Liver (tissue), 7 donors: ENCODE measurements at regions not wholly inside any gene's neighbourhood (a gene's known extent, or its start where the extent isn't known, plus 50 kb on each side); places are given as distances from the start of the nearest gene placed in this dataset.

ENCODE experiments used
- DNase-seq: peaks from one replicate; pipeline ENCODE4 v3.0.0-alpha.2; 2017; ENCODE audit warnings: low spot score
- H3K27ac ChIP-seq, 2 donors: one replicate each; pipeline ENCODE4 v1.7.0; 2013; ENCODE audit warnings: inconsistent platforms in 2 of 2, low read length in 2 of 2, control low read depth in 1 of 2, low read depth in 1 of 2, mild to moderate bottlenecking in 1 of 2
- H3K27me3 ChIP-seq, 4 donors: one replicate each; pipeline versions ENCODE4 v1.6.1 to v1.7.0; 2013; ENCODE audit warnings: low read length in 3 of 4, inconsistent platforms in 1 of 4, mild to moderate bottlenecking in 1 of 4, moderate library complexity in 1 of 4; ENCODE audit not compliant: control insufficient read depth in 4 of 4, insufficient read depth in 4 of 4
- H3K36me3 ChIP-seq, 4 donors: one replicate each; pipeline versions ENCODE4 v1.6.1 to v1.7.0; 2013; ENCODE audit warnings: low read length in 3 of 4, mild to moderate bottlenecking in 3 of 4, low read depth in 1 of 4, moderate library complexity in 1 of 4; ENCODE audit not compliant: control insufficient read depth in 4 of 4, insufficient read depth in 3 of 4
- H3K4me1 ChIP-seq, 4 donors: one replicate each; pipeline versions ENCODE4 v1.6.1 to v1.7.0; 2013; ENCODE audit warnings: low read length in 3 of 4, mild to moderate bottlenecking in 3 of 4, moderate library complexity in 1 of 4; ENCODE audit not compliant: control insufficient read depth in 4 of 4, insufficient read depth in 4 of 4
- H3K4me3 ChIP-seq, 3 donors: one replicate each; pipeline versions ENCODE4 v1.6.1 to v1.7.0; 2013; ENCODE audit warnings: low read length in 3 of 3, control low read depth in 1 of 3, low read depth in 1 of 3, mild to moderate bottlenecking in 1 of 3
- H3K9ac ChIP-seq, 2 donors: one replicate each; pipeline ENCODE4 v1.7.0; 2013; ENCODE audit warnings: low read length in 2 of 2, mild to moderate bottlenecking in 2 of 2, moderate library complexity in 2 of 2, control low read depth in 1 of 2, low read depth in 1 of 2
- H3K9me3 ChIP-seq, 4 donors: one replicate each; pipeline versions ENCODE4 v1.6.1 to v1.7.0; 2013; ENCODE audit warnings: low read length in 3 of 4; ENCODE audit not compliant: control insufficient read depth in 4 of 4
- ATF3 ChIP-seq: IDR thresholded peaks from 2 replicates; pipeline ENCODE4 v1.6.1; 2016; ENCODE audit warnings: antibody characterized with exemption
- CTCF ChIP-seq: fragments of 150-350 bp; IDR thresholded peaks from 2 replicates; pipeline ENCODE4 v1.5.1; 2017; ENCODE audit warnings: improper control_type of control experiment, low read depth, low read length; ENCODE audit not compliant: missing input control
- EGR1 ChIP-seq, 2 donors: IDR thresholded peaks; 2 replicates each; pipeline ENCODE4 v1.6.1; 2016 to 2018; ENCODE audit warnings: antibody characterized with exemption in 2 of 2, low read depth in 2 of 2
- FOXA1 ChIP-seq: IDR thresholded peaks from 2 replicates; pipeline ENCODE4 v1.6.1; 2016; ENCODE audit warnings: antibody characterized with exemption
- FOXA2 ChIP-seq: IDR thresholded peaks from 2 replicates; pipeline ENCODE4 v1.6.1; 2016; ENCODE audit warnings: antibody characterized with exemption
- GABPA ChIP-seq, 2 donors: IDR thresholded peaks in 1 of 2; conservative IDR thresholded peaks in 1 of 2; 2 replicates each; pipeline ENCODE4 v1.6.1; 2016; ENCODE audit warnings: antibody characterized with exemption in 2 of 2, mild to moderate bottlenecking in 1 of 2, moderate library complexity in 1 of 2
- HNF4A ChIP-seq, 2 donors: conservative IDR thresholded peaks; 2 replicates each; pipeline ENCODE4 v1.6.1; 2016; ENCODE audit warnings: antibody characterized with exemption in 2 of 2, mild to moderate bottlenecking in 2 of 2
- HNF4G ChIP-seq: IDR thresholded peaks from 2 replicates; pipeline ENCODE4 v1.6.1; 2016; ENCODE audit warnings: antibody characterized with exemption
- JUND ChIP-seq, 2 donors: IDR thresholded peaks; 2 replicates each; pipeline ENCODE4 v1.6.1; 2016; ENCODE audit warnings: antibody characterized with exemption in 2 of 2
- MAX ChIP-seq: IDR thresholded peaks from 2 replicates; pipeline ENCODE4 v1.6.1; 2016; ENCODE audit warnings: antibody characterized with exemption
- NR2F2 ChIP-seq: IDR thresholded peaks from 2 replicates; pipeline ENCODE4 v1.6.1; 2016; ENCODE audit warnings: antibody characterized with exemption
- RAD21 ChIP-seq, 2 donors: IDR thresholded peaks; 2 replicates each; pipeline ENCODE4 v1.6.1; 2016; ENCODE audit warnings: antibody characterized with exemption in 2 of 2, mild to moderate bottlenecking in 2 of 2
- REST ChIP-seq: IDR thresholded peaks from 2 replicates; pipeline ENCODE4 v1.6.1; 2016; ENCODE audit warnings: antibody characterized with exemption, mild to moderate bottlenecking
- RXRA ChIP-seq, 2 donors: IDR thresholded peaks; 2 replicates each; pipeline ENCODE4 v1.6.1; 2017 to 2018; ENCODE audit warnings: antibody characterized with exemption in 2 of 2, mild to moderate bottlenecking in 1 of 2
- SP1 ChIP-seq: IDR thresholded peaks from 2 replicates; pipeline ENCODE4 v1.6.1; 2018; ENCODE audit warnings: antibody characterized with exemption, mild to moderate bottlenecking
- TAF1 ChIP-seq: conservative IDR thresholded peaks from 2 replicates; pipeline ENCODE4 v1.6.1; 2016; ENCODE audit warnings: antibody characterized with exemption, mild to moderate bottlenecking
- YY1 ChIP-seq: IDR thresholded peaks from 2 replicates; pipeline ENCODE4 v1.6.1; 2016; ENCODE audit warnings: antibody characterized with exemption, mild to moderate bottlenecking
- ZBTB33 ChIP-seq: IDR thresholded peaks from 2 replicates; pipeline ENCODE4 v1.6.1; 2016; ENCODE audit warnings: antibody characterized with exemption
- donor health status: healthy.
- donor health status: healthy.
- donor health status: healthy.
- donor health status: healthy.

GRCh38 chr9:78892769-78893168, 595.8 kb downstream of the PSAT1 start:
- Histone ChIP-seq H3K9ac (no peak overlapping the region), H3K4me3 (no peak overlapping the region), H3K36me3 (no peaks in the 10 kb centered on the region), H3K9me3 (peaks cover 0 to 6% (median 2%) of the 10 kb centered on the region in 4 donors), H3K27ac (no peak overlapping the region), H3K27me3 (no peaks in the 10 kb centered on the region), H3K4me1 (no peaks in the 10 kb centered on the region)
- TF ChIP-seq FOXA1: no peak
- no peak for TF ChIP-seq FOXA2
- no peak for TF ChIP-seq ZBTB33
- TF ChIP-seq RAD21 (IDR thresholded peaks at IDR 0.05): no peak
- TF ChIP-seq SP1: no peak
- no peak for TF ChIP-seq JUND (IDR thresholded peaks at IDR 0.05)
- TF ChIP-seq GABPA (IDR thresholded peaks at IDR 0.05 in 1 of 2, conservative IDR thresholded peaks at IDR 0.05 in 1 of 2): no peak
- TF ChIP-seq MAX: no peak
- TF ChIP-seq YY1: no peak
- no peak for TF ChIP-seq CTCF
- TF ChIP-seq HNF4A (conservative IDR thresholded peaks at IDR 0.05): no peak
- no peak for TF ChIP-seq ATF3
- TF ChIP-seq NR2F2: no peak
- TF ChIP-seq RXRA (IDR thresholded peaks at IDR 0.05): no peak
- no peak for TF ChIP-seq HNF4G
- no peak for TF ChIP-seq REST
- TF ChIP-seq TAF1: no peak
- TF ChIP-seq EGR1 (IDR thresholded peaks at IDR 0.05; ENCODE audit: low read depth in 2 of 2): no peak
- DNase-seq: no peak
